HG02798 (cell line): ENCODE measurements at regions not wholly inside any gene's neighbourhood (a gene's known extent, or its start where the extent isn't known, plus 50 kb on each side); places are given as distances from the start of the nearest gene placed in this dataset.

Source experiments
- ATAC-seq: cut with Tn5 transposase; IDR thresholded peaks from one replicate; pipeline ENCODE4 v1.9.1; 2021; ENCODE audit warnings: mild to moderate bottlenecking; ENCODE audit not compliant: unreplicated experiment, poor library complexity

- no peak for ATAC-seq
Measured at GRCh38 chr10:78579995-78580394, 488.8 kb upstream of the ZMIZ1 start.

- no peak for ATAC-seq
Measured at GRCh38 chr10:78581133-78581694, 487.6 kb upstream of the ZMIZ1 start.

GRCh38 chr10:78582540-78582939 is 486.2 kb upstream of the ZMIZ1 start:
- ATAC-seq = no peak

GRCh38 chr10:78584266-78584665 is 484.5 kb upstream of the ZMIZ1 start:
- ATAC-seq = no peak

GRCh38 chr10:78584681-78585080 is 484.1 kb upstream of the ZMIZ1 start:
- ATAC-seq = no peak

GRCh38 chr10:78585952-78586351 is 482.8 kb upstream of the ZMIZ1 start:
- no peak for ATAC-seq

- no peak for ATAC-seq
Measured at GRCh38 chr10:78588194-78588811, 480.5 kb upstream of the ZMIZ1 start.

- no peak for ATAC-seq
Measured at GRCh38 chr10:78589687-78590086, 479.1 kb upstream of the ZMIZ1 start.

GRCh38 chr10:78591066-78591465 is 477.7 kb upstream of the ZMIZ1 start:
- ATAC-seq = no peak

GRCh38 chr10:78594559-78595268 is 474.1 kb upstream of the ZMIZ1 start:
- no peak for ATAC-seq

- ATAC-seq = no peak
Measured at GRCh38 chr10:78595269-78595619, 473.5 kb upstream of the ZMIZ1 start.

- ATAC-seq = no peak
Measured at GRCh38 chr10:78596556-78596955, 472.2 kb upstream of the ZMIZ1 start.

GRCh38 chr10:78597796-78598555 is 470.8 kb upstream of the ZMIZ1 start:
- ATAC-seq = no peak

- ATAC-seq = no peak
Measured at GRCh38 chr10:78599122-78599853, 469.5 kb upstream of the ZMIZ1 start.

GRCh38 chr10:78600121-78600665 is 468.6 kb upstream of the ZMIZ1 start:
- ATAC-seq = no peak

- ATAC-seq = no peak
Measured at GRCh38 chr10:78600740-78601139, 468.0 kb upstream of the ZMIZ1 start.

- ATAC-seq = no peak
Measured at GRCh38 chr10:78602201-78602932, 466.4 kb upstream of the ZMIZ1 start.

- no peak for ATAC-seq
Measured at GRCh38 chr10:78604286-78604685, 464.5 kb upstream of the ZMIZ1 start.

- no peak for ATAC-seq
Measured at GRCh38 chr10:78604721-78605120, 464.0 kb upstream of the ZMIZ1 start.
